ENCODE measurements at regions not wholly inside any gene's neighbourhood (a gene's known extent, or its start where the extent isn't known, plus 50 kb on each side); places are given as distances from the start of the nearest gene placed in this dataset.

DNA sequence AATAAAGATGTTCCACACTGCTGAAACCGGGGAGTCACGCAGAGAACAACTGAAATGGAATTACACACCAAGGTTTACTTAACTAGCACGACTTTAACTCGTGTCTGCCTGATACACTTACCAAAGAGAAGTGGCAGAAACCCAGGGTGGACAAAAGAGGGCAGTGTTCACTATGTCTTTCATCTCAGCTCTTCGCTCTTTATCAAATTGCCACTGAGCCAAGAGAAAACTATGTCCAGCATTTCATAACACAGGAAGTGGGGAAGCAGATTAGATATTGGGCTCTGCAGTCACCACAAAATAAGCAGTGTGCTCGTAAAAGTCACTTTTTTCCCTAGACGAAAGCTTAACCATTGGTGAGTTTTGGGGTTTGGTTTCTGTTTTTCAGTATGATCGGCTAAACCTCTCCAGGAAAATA is 155.7 kb downstream of the CHIC2 start (continued):
- TF ChIP-seq ZBTB49 (tag by site-specific recombination; IDR thresholded peaks at IDR 0.05; ENCODE audit: low read depth) = no peak
- TF ChIP-seq, protein P1, sequence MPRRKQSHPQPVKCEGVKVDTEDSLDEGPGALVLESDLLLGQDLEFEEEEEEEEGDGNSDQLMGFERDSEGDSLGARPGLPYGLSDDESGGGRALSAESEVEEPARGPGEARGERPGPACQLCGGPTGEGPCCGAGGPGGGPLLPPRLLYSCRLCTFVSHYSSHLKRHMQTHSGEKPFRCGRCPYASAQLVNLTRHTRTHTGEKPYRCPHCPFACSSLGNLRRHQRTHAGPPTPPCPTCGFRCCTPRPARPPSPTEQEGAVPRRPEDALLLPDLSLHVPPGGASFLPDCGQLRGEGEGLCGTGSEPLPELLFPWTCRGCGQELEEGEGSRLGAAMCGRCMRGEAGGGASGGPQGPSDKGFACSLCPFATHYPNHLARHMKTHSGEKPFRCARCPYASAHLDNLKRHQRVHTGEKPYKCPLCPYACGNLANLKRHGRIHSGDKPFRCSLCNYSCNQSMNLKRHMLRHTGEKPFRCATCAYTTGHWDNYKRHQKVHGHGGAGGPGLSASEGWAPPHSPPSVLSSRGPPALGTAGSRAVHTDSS (tag by site-specific recombination; IDR thresholded peaks at IDR 0.05) = 0 out of 2 replicates have a peak, but pooled peaks have one; percentile 8
- no peak for TF ChIP-seq OVOL3 (tag by site-specific recombination; IDR thresholded peaks at IDR 0.05)
- TF ChIP-seq, protein P2, sequence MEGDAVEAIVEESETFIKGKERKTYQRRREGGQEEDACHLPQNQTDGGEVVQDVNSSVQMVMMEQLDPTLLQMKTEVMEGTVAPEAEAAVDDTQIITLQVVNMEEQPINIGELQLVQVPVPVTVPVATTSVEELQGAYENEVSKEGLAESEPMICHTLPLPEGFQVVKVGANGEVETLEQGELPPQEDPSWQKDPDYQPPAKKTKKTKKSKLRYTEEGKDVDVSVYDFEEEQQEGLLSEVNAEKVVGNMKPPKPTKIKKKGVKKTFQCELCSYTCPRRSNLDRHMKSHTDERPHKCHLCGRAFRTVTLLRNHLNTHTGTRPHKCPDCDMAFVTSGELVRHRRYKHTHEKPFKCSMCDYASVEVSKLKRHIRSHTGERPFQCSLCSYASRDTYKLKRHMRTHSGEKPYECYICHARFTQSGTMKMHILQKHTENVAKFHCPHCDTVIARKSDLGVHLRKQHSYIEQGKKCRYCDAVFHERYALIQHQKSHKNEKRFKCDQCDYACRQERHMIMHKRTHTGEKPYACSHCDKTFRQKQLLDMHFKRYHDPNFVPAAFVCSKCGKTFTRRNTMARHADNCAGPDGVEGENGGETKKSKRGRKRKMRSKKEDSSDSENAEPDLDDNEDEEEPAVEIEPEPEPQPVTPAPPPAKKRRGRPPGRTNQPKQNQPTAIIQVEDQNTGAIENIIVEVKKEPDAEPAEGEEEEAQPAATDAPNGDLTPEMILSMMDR (tag by site-specific recombination; IDR thresholded peaks at IDR 0.05) = peak; percentile 14; the same call in 1 of the 2 replicates
- TF ChIP-seq ZNF510 (tag by site-specific recombination; IDR thresholded peaks at IDR 0.05; ENCODE audit: insufficient replicate concordance) = no peak
- TF ChIP-seq ZNF366 (tag by site-specific recombination; conservative IDR thresholded peaks at IDR 0.05) = 0 out of 2 replicates have a peak, but pooled peaks have one; percentile 32
- no peak for TF ChIP-seq SCRT1 (tag by site-specific recombination; IDR thresholded peaks at IDR 0.05; ENCODE audit: borderline replicate concordance)
- TF ChIP-seq HOXD13 (CRISPR knock-in tag; IDR thresholded peaks at IDR 0.05; ENCODE audit: borderline replicate concordance) = no peak
- TF ChIP-seq ZNF266 (tag by site-specific recombination; IDR thresholded peaks at IDR 0.05; ENCODE audit: low read depth) = no peak
- TF ChIP-seq MZF1 (tag by site-specific recombination; IDR thresholded peaks at IDR 0.05; ENCODE audit: borderline replicate concordance) = no peak
- no peak for TF ChIP-seq KLF8 (tag by site-specific recombination; IDR thresholded peaks at IDR 0.05)
- TF ChIP-seq, protein P3, sequence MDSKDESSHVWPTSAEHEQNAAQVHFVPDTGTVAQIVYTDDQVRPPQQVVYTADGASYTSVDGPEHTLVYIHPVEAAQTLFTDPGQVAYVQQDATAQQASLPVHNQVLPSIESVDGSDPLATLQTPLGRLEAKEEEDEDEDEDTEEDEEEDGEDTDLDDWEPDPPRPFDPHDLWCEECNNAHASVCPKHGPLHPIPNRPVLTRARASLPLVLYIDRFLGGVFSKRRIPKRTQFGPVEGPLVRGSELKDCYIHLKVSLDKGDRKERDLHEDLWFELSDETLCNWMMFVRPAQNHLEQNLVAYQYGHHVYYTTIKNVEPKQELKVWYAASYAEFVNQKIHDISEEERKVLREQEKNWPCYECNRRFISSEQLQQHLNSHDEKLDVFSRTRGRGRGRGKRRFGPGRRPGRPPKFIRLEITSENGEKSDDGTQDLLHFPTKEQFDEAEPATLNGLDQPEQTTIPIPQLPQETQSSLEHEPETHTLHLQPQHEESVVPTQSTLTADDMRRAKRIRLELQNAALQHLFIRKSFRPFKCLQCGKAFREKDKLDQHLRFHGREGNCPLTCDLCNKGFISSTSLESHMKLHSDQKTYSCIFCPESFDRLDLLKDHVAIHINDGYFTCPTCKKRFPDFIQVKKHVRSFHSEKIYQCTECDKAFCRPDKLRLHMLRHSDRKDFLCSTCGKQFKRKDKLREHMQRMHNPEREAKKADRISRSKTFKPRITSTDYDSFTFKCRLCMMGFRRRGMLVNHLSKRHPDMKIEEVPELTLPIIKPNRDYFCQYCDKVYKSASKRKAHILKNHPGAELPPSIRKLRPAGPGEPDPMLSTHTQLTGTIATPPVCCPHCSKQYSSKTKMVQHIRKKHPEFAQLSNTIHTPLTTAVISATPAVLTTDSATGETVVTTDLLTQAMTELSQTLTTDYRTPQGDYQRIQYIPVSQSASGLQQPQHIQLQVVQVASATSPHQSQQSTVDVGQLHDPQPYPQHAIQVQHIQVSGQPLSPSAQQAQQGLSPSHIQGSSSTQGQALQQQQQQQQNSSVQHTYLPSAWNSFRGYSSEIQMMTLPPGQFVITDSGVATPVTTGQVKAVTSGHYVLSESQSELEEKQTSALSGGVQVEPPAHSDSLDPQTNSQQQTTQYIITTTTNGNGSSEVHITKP (tag by site-specific recombination; IDR thresholded peaks at IDR 0.05) = 0 out of 2 replicates have a peak, but pooled peaks have one; percentile 18
- TF ChIP-seq, protein P4, sequence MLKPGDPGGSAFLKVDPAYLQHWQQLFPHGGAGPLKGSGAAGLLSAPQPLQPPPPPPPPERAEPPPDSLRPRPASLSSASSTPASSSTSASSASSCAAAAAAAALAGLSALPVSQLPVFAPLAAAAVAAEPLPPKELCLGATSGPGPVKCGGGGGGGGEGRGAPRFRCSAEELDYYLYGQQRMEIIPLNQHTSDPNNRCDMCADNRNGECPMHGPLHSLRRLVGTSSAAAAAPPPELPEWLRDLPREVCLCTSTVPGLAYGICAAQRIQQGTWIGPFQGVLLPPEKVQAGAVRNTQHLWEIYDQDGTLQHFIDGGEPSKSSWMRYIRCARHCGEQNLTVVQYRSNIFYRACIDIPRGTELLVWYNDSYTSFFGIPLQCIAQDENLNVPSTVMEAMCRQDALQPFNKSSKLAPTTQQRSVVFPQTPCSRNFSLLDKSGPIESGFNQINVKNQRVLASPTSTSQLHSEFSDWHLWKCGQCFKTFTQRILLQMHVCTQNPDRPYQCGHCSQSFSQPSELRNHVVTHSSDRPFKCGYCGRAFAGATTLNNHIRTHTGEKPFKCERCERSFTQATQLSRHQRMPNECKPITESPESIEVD (tag by site-specific recombination; IDR thresholded peaks at IDR 0.05) = peak; percentile 71
- TF ChIP-seq ZNF624 (tag by site-specific recombination; IDR thresholded peaks at IDR 0.05) = no peak
- TF ChIP-seq ZBTB17 (tag by site-specific recombination; IDR thresholded peaks at IDR 0.05) = peak; percentile 70
- TF ChIP-seq ZNF837 (tag by site-specific recombination; IDR thresholded peaks at IDR 0.05) = no peak
- no peak for TF ChIP-seq ZBTB7A (tag by site-specific recombination; IDR thresholded peaks at IDR 0.05; ENCODE audit: low read depth)
- TF ChIP-seq ZNF561 (tag by site-specific recombination; IDR thresholded peaks at IDR 0.05; ENCODE audit: borderline replicate concordance) = no peak
- TF ChIP-seq ZNF335 (tag by site-specific recombination; conservative IDR thresholded peaks at IDR 0.05) = no peak
- no peak for TF ChIP-seq ZNF626 (tag by site-specific recombination; IDR thresholded peaks at IDR 0.05)
- no peak for TF ChIP-seq ZNF223 (tag by site-specific recombination; IDR thresholded peaks at IDR 0.05)
- TF ChIP-seq TCF7L2 (IDR thresholded peaks at IDR 0.05; ENCODE audit: borderline replicate concordance, low read depth, low read length) = 0 out of 2 replicates have a peak, but pooled peaks have one; percentile 32
- TF ChIP-seq ZNF394 (tag by site-specific recombination; IDR thresholded peaks at IDR 0.05; ENCODE audit: borderline replicate concordance) = no peak
- TF ChIP-seq KLF10 (tag by site-specific recombination; IDR thresholded peaks at IDR 0.05) = no peak
- TF ChIP-seq ZEB2 (tag by site-specific recombination; IDR thresholded peaks at IDR 0.05) = 0 out of 2 replicates have a peak, but pooled peaks have one; percentile 43
- no peak for TF ChIP-seq ZNF112 (tag by site-specific recombination; IDR thresholded peaks at IDR 0.05)
- TF ChIP-seq ZNF843 (tag by site-specific recombination; IDR thresholded peaks at IDR 0.05) = no peak
- no peak for TF ChIP-seq SP3 (tag by site-specific recombination; IDR thresholded peaks at IDR 0.05)
- no peak for TF ChIP-seq ZNF707 (tag by site-specific recombination; IDR thresholded peaks at IDR 0.05)
